GM18870 (cell line): ENCODE measurements at regions not wholly inside any gene's neighbourhood (a gene's known extent, or its start where the extent isn't known, plus 50 kb on each side); places are given as distances from the start of the nearest gene placed in this dataset.
"Not testable (repeated sequence)": the region's sequence is repeated elsewhere in the genome, so short reads cannot be mapped to it uniquely, and the experiment has no call there.

Experiments used
- ATAC-seq: cut with Tn5 transposase; IDR thresholded peaks from one replicate; pipeline ENCODE4 v1.9.1; 2021; ENCODE audit warnings: moderate library complexity; ENCODE audit not compliant: unreplicated experiment

- no peak for ATAC-seq
Observed at GRCh38 chr2:215565897-215566296, 130.0 kb upstream of the FN1 start.

DNA sequence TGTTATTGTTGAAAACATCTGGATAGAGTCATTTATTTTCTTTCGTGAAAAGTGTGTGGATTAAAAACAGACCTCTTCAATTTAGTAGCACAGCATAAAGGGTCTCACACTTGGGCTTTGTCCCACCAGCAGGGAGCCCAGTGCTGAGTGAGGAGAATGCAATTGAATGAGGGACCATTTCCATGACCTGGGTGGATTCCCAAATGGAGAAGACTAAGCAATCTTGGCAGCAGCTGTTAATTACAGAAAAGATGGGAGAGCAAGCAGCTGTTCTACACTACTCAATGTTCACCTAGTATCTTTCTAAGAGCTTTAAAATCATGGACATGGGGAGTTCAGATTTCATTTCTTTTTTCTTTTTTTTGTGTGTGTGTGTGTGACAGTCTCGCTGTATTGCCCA is 121.8 kb upstream of the FN1 start:
- ATAC-seq = no peak

- ATAC-seq = no peak
Observed at GRCh38 chr2:215556979-215557378, 121.1 kb upstream of the FN1 start.

GRCh38 chr2:215554689-215555498 is 119.0 kb upstream of the FN1 start:
- no peak for ATAC-seq

DNA sequence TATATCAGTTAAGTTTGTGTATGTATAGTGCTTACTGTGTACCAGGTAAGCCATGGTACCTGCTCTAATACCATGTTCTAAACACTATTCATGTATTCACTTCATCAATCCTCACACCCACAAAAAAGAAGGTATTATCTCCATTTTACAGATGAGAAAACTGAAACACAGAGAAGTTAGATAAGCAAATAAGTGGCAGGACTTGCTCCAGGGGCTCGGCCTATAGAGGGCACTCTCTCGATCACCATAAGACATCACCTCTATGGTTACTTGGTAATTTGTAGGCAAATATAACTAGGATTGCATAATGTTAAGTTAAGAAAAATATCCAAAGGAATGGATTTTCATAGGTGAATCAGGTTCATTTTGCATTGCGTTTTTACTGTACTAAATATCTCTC is 118.1 kb upstream of the FN1 start:
- ATAC-seq = no peak

DNA sequence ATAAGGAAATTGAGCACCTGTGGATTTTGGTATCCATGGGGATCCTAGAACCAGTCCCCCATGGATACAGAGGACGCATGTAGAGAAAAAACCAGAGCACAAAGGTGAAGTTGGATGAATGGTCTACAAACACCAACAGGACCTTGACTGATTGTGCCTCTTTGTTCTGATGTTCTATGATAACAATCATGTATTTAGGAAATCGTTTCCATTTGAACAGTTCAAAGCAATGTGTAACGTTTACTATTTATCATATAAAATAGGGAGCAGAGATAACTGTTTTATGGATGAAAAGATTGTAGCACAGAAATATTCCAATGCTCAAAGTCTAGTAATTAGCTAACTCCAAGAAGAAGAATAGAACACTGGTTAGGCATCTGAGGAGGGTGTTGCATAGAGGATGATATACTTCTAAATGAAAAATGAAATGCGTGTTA is 116.3 kb upstream of the FN1 start:
- no peak for ATAC-seq

- ATAC-seq = no peak
Observed at GRCh38 chr2:215550331-215550730, 114.5 kb upstream of the FN1 start.

DNA sequence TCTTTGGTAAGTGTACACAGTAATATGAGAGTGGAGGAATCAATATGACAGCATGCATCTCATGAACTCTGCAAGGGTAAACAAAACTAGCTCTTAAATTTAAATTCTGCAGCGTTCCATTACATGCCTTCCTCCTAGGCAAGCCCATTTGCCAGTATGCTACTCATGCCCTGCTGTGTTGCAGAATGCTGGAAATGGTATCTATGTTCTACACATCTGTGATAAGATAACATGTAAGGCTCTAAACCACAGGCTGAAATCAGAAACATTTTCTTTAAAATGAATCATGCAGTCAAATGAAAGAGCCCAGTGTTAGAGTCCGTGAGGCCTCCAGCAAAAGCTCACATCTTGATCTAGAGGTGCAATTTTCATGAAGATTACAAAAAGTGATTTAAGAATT is 112.8 kb upstream of the FN1 start:
- ATAC-seq = no peak

DNA sequence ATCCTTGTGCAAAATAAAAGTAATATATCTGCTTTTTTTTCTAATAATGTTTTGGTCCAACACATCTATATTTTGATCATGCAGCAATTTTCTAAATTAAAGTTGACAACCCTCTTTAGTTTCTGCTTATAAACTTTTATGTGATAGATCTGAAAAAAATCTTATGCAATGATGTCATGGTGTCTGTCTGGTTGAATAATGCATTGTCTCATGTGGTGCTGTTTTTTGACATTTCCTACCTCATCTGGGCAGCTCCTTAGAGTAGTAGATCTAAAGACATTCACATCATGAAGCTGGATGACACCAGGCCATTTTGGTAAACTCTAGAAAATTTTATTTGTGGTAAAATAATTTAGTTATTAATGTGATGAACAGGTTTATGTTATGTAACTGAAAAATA is 106.8 kb upstream of the FN1 start:
- no peak for ATAC-seq

DNA sequence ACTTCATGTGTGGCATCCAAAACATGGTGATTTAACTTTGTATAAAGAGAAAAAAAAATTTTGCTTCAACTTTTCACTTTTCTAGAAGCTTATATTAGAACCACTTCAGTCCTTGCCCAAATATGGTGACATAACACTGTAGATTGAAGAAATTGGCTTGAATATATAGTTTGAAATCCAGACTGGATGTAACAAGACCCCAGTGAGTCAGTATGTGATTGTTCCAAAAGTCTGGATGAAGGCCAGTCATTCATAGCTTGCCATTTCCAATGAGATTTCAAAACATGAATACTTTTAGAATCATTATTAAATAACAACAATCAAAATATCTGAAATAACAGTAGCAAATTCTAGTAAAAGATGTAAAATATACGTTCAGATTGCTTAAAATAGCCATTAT is 104.8 kb upstream of the FN1 start:
- no peak for ATAC-seq

- ATAC-seq = no peak
Observed at GRCh38 chr2:215537611-215538010, 101.7 kb upstream of the FN1 start.

- ATAC-seq = no peak
Observed at GRCh38 chr2:215536510-215536909, 100.6 kb upstream of the FN1 start.

GRCh38 chr2:215535741-215536140 is 99.9 kb upstream of the FN1 start:
- no peak for ATAC-seq

DNA sequence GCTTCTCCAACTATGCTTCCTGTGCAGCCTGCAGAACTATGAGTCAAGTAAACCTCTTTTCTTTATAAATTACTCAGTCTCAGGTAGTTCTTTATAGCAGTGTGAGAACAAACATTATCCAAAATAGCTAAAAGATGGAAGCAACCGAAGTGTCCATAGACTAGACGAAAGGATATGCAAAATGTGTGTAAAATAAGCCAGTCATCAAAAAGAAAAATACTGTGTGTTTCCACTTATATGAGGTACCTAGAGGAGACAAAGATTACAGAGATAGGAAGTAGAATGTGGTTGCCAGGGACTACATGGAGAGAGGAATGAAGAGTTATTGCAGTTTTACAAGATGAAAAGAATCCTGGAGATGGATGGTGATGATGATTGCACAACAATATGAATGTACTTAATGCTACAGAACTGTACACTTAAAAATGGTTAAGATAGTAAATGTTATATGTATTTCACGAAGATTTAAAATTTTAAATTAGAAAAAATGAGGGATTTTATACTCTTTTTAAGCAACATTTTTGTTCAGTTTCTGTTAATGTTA is 99.3 kb upstream of the FN1 start:
- ATAC-seq = no peak

GRCh38 chr2:215533716-215534115 is 97.8 kb upstream of the FN1 start:
- not testable (repeated sequence) for ATAC-seq

GRCh38 chr2:215532844-215533243 is 97.0 kb upstream of the FN1 start:
- no peak for ATAC-seq

GRCh38 chr2:215531284-215531683 is 95.4 kb upstream of the FN1 start:
- no peak for ATAC-seq

DNA sequence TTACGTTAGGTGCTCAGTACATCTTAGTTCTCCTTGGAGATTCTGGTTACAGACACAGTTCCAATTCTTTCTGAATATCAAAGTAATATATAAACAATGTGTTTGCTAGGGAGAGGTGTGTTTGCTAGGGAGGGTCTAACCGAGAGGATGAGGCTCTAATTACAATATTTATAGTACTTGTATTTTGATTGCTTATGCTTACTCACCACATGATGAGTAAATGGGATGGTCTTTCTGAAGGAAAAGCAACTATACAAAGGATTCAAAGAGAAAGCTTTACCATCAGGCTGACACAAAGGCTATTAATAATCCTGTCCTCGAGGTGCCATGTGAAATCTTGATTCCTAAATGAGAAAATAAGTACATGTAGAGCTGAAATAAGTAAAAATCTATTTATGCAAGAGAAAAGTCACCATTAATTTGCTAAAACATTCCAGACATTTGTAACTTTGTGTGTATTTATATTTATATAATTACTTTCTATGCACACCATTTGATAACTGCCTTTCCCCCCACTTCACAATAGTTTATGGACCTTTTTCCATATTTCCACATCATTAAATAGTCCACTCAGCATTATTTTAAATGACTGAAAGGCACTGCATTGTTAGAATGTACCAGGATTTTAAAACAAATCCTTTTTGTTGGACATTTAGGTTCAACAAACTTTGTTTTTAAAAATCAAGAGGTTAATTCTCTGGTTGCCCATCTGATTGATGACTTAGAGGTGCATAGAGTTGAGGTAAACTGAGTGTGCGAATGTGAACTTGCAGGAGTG is 94.5 kb upstream of the FN1 start:
- ATAC-seq = no peak

GRCh38 chr2:215529271-215529670 is 93.4 kb upstream of the FN1 start:
- ATAC-seq = no peak

DNA sequence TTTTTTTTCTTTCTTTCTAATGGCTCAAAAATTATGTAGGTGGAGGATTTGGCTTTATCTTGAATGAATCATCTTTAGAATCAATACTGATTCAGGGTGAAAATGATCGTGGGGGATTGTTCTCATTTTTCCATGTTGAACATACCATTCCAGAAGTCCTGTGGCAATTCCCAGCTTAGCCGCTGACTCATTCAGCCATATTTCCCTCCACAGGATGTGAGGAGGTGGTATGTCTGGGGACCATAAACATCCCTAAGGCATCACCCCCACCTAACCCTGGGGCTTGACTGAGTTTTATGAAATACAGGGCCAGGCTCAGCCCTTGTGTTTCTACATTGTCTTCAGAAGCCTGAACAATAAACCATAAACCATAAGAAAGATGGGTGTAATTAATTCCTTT is 92.7 kb upstream of the FN1 start:
- no peak for ATAC-seq

DNA sequence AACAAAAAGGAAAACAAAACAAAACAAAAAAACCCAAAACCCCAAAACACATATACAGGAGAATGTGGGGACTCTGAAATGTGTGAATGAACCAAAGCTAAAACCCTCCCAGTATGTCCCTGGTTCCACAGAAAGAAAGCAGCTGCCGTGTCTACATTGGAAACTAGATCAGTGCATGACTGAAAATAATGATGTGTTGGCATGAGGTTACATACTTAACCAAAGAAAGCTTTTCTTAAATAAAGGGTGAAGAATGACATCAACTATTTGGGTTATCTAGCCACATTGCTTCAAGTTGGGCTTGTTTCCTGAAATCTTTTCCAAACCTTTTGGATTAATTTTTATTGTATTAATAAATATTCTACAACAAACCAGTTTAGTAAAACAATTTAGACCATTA is 91.9 kb upstream of the FN1 start:
- ATAC-seq = no peak

DNA sequence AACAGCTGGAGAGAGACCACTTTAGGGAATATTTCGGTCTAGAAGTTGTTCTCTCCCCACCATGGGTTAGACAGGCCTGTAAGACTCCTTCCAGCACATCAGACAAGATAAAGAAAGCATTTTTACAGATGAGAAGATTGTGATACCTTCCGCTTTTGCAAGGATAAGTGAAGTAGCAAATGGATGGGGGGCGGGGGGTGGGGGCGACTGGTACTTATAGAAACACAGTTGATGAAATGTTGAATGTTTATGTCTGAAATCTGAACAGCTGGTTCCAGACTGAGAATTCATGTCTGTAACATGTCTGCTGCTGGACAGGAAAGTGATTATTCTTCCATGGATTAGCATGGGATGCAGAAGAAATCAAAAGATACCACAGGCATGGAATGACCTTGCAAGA is 90.5 kb upstream of the FN1 start:
- ATAC-seq = no peak
